PC-3 (cell line): ENCODE measurements at regions not wholly inside any gene's neighbourhood (a gene's known extent, or its start where the extent isn't known, plus 50 kb on each side); places are given as distances from the start of the nearest gene placed in this dataset.

ENCODE experiments used
- ATAC-seq: fragments of 200-7000 bp; cut with Tn5 transposase; 2 replicates; pipeline ENCODE4 v1.9.1; 2020; ENCODE audit warnings: mild to moderate bottlenecking, moderate library complexity
- BruUV-seq: library from RNA; stranded (reverse); fragments of 400-500 nt; replicated peaks from 2 replicates; lab custom pipeline; 2021; lab: Mats Ljungman, UMichigan
- CTCF ChIA-PET: fragments of 300-600 bp; sonication (Branson Sonifier 250); formaldehyde crosslinking; loops from one replicate; lab custom pipeline; 2022; ENCODE audit warnings: antibody characterized with exemption; lab: Charles Lee
- POLR2A ChIA-PET: fragments of 300-600 bp; sonication (Branson Sonifier 250); formaldehyde crosslinking; loops from one replicate; lab custom pipeline; 2022; ENCODE audit warnings: antibody characterized with exemption; ENCODE audit not compliant: unreplicated experiment; lab: Charles Lee
- DNase-seq: peaks from one replicate; pipeline ENCODE4 v3.0.0-alpha.2; 2015
- H2AFZ ChIP-seq: fragments of 300-600 bp; sonication (generic); 2 replicates; pipeline ENCODE4 v1.6.0; 2016; ENCODE audit warnings: antibody characterized with exemption, low read length
- H3F3A ChIP-seq: fragments of 300-600 bp; sonication (generic); one replicate; pipeline ENCODE4 v1.6.0; 2017; ENCODE audit warnings: antibody characterized with exemption, low read length, control low read depth, mild to moderate bottlenecking; ENCODE audit not compliant: unreplicated experiment
- H3K27ac ChIP-seq: fragments of 300-600 bp; sonication (generic); 2 replicates; pipeline ENCODE4 v1.5.1; 2016; ENCODE audit warnings: mild to moderate bottlenecking, low read length
- H3K27me3 ChIP-seq: fragments of 300-600 bp; sonication (generic); 2 replicates; pipeline ENCODE4 v1.6.1; 2016; ENCODE audit warnings: low read length, mixed read lengths
- H3K36me3 ChIP-seq: fragments of 300-600 bp; sonication (generic); 2 replicates; pipeline ENCODE4 v1.6.1; 2016; ENCODE audit warnings: low read depth, mixed run types, low read length, mixed read lengths
- H3K4me1 ChIP-seq: fragments of 300-600 bp; sonication (generic); 2 replicates; pipeline ENCODE4 v1.5.1; 2016; ENCODE audit warnings: low read length; ENCODE audit not compliant: insufficient read depth
- H3K4me2 ChIP-seq: fragments of 300-600 bp; sonication (generic); 2 replicates; pipeline ENCODE4 v1.6.0; 2016; ENCODE audit warnings: low read length
- H3K4me3 ChIP-seq: fragments of 300-600 bp; sonication (generic); 2 replicates; pipeline ENCODE4 v1.5.1; 2016; ENCODE audit warnings: mild to moderate bottlenecking, low read length, mixed read lengths
- H3K79me2 ChIP-seq: fragments of 300-600 bp; sonication (generic); 2 replicates; pipeline ENCODE4 v1.6.1; 2017; ENCODE audit warnings: low read length, mixed read lengths
- H3K9ac ChIP-seq: fragments of 300-600 bp; sonication (generic); 2 replicates; pipeline ENCODE4 v1.6.0; 2016; ENCODE audit warnings: mild to moderate bottlenecking, low read length
- H3K9me2 ChIP-seq: fragments of 300-600 bp; sonication (generic); replicated peaks from 2 replicates; pipeline ENCODE4 v1.6.1; 2016; ENCODE audit warnings: mixed run types, low read length, mixed read lengths
- H3K9me3 ChIP-seq: fragments of 300-600 bp; sonication (generic); 2 replicates; pipeline ENCODE4 v1.6.1; 2016; ENCODE audit warnings: low read length, mixed read lengths
- H4K20me1 ChIP-seq: fragments of 300-600 bp; sonication (generic); 2 replicates; pipeline ENCODE4 v1.6.1; 2016; ENCODE audit warnings: low read length, mixed read lengths
- CTCF ChIP-seq: fragments of 300-600 bp; sonication (generic); conservative IDR thresholded peaks from 2 replicates; pipeline ENCODE4 v1.5.1; 2017; ENCODE audit warnings: antibody characterized with exemption, low read depth, mild to moderate bottlenecking, low read length
- EZH2 ChIP-seq: fragments of 300-600 bp; sonication (generic); IDR thresholded peaks from one replicate; pipeline ENCODE4 v1.6.1; 2017; ENCODE audit warnings: antibody characterized with exemption, mild to moderate bottlenecking, low read length; ENCODE audit not compliant: unreplicated experiment
- EZH2phosphoT487 ChIP-seq: fragments of 300-600 bp; sonication (generic); IDR thresholded peaks from 2 replicates; pipeline ENCODE4 v1.6.1; 2018; ENCODE audit warnings: mild to moderate bottlenecking, antibody characterized with exemption, low read length, borderline replicate concordance
- intact Hi-C: fragments of 100-400 bp; cut with micrococcal nuclease; formaldehyde crosslinking; loops from 2 replicates; pipeline ENCODE4 v1.9.0; 2023

- Histone ChIP-seq H2AFZ (no peak overlapping the region), H3K27ac (no peak overlapping the region), H4K20me1 (no peaks in the 10 kb centered on the region), H3K4me2 (no peak overlapping the region), H3K9me3 (no peaks in the 10 kb centered on the region), H3K9me2 (no peaks in the 10 kb centered on the region), H3K4me3 (no peak overlapping the region), H3K79me2 (no peaks in the 10 kb centered on the region), H3K27me3 (no peaks in the 10 kb centered on the region), H3K4me1 (peaks cover 16% of the 10 kb centered on the region), H3F3A (no peaks in the 10 kb centered on the region), H3K9ac (no peak overlapping the region), H3K36me3 (no peaks in the 10 kb centered on the region)
- ATAC-seq (peak; percentile 46), DNase-seq (peak; percentile 36)
- BruUV-seq, result no TSS peak
- POLR2A ChIA-PET, result no interaction called here
- CTCF ChIA-PET, result no interaction called here
- intact Hi-C loops, result loop anchor here (2.0 kb wide), 1 partner anchor 89 kb away; no protein-coding TSS in a partner anchor
- TF ChIP-seq EZH2phosphoT487 (no peak), CTCF (no peak), EZH2 (no peak)
Observed at GRCh38 chr12:89859508-89860220, 151.0 kb upstream of the ATP2B1 start.

GRCh38 chr12:89858718-89859117, 150.1 kb upstream of the ATP2B1 start:
- no peak overlapping the region for H3K4me3 ChIP-seq

More at GRCh38 chr12:89858718-89859117, 150.1 kb upstream of the ATP2B1 start:
- Histone ChIP-seq H3K27ac (no peak overlapping the region), H3F3A (no peaks in the 10 kb centered on the region), H3K9me3 (no peaks in the 10 kb centered on the region), H4K20me1 (no peaks in the 10 kb centered on the region), H3K4me2 (no peak overlapping the region), H2AFZ (no peak overlapping the region), H3K4me1 (peaks cover 16% of the 10 kb centered on the region), H3K79me2 (no peaks in the 10 kb centered on the region), H3K36me3 (no peaks in the 10 kb centered on the region), H3K9me2 (no peaks in the 10 kb centered on the region), H3K9ac (no peak overlapping the region), H3K27me3 (no peaks in the 10 kb centered on the region)
- no peak for DNase-seq
- TF ChIP-seq EZH2phosphoT487 (no peak), CTCF (no peak), EZH2 (no peak)
- ChIA-PET CTCF (no interaction called here), POLR2A (no interaction called here)
- ATAC-seq, result no peak
- intact Hi-C loops, result loop anchor here (2.0 kb wide), 1 partner anchor 90 kb away; no protein-coding TSS in a partner anchor
- BruUV-seq, result no TSS peak
